ENCODE measurements at regions not wholly inside any gene's neighbourhood (a gene's known extent, or its start where the extent isn't known, plus 50 kb on each side); places are given as distances from the start of the nearest gene placed in this dataset.

GRCh38 chr3:83461411-83461810 lies 1497.4 kb upstream of the CADM2 start:
- Histone ChIP-seq H3K36me3 (no peaks in the 10 kb centered on the region), H3K27ac (no peak overlapping the region), H3K27me3 (replicated peaks; ENCODE audit: insufficient read depth) (no peaks in the 10 kb centered on the region), H3K4me3 (no peak overlapping the region), H3K9me3 (no peaks in the 10 kb centered on the region), H3K4me1 (replicated peaks) (no peaks in the 10 kb centered on the region)
- DNase-seq (ENCODE audit: low spot score), result no peak
- 67% methylated on average over 1 of the region's 1 CpG for WGBS
- intact Hi-C loops (cut with DNase I), result no loop called here
- TF ChIP-seq POLR2AphosphoS5 (IDR thresholded peaks at IDR 0.05) (no peak), CTCF (IDR thresholded peaks at IDR 0.05) (no peak)

- Histone ChIP-seq H3K4me1 (replicated peaks) (no peaks in the 10 kb centered on the region), H3K27ac (no peak overlapping the region), H3K27me3 (replicated peaks; ENCODE audit: insufficient read depth) (no peaks in the 10 kb centered on the region), H3K4me3 (no peak overlapping the region), H3K36me3 (no peaks in the 10 kb centered on the region), H3K9me3 (no peaks in the 10 kb centered on the region)
- TF ChIP-seq POLR2AphosphoS5 (IDR thresholded peaks at IDR 0.05) (no peak), POLR2A (IDR thresholded peaks at IDR 0.05) (no peak), CTCF (IDR thresholded peaks at IDR 0.05) (no peak)
- 94% methylated on average over 13 of the region's 13 CpGs for WGBS
- intact Hi-C loops (cut with DNase I), result no loop called here
- DNase-seq (ENCODE audit: low spot score), result no peak
These were observed 1481.2 kb upstream of the CADM2 start for GRCh38 chr3:83477563-83477962.

- no peaks in the 10 kb centered on the region for H3K4me1 ChIP-seq (replicated peaks)
- 72% methylated on average over 4 of the region's 4 CpGs for WGBS
- TF ChIP-seq CTCF (IDR thresholded peaks at IDR 0.05) (no peak), POLR2AphosphoS5 (IDR thresholded peaks at IDR 0.05) (no peak), POLR2A (IDR thresholded peaks at IDR 0.05) (no peak)
- H3K27ac ChIP-seq, result no peak overlapping the region
- no peaks in the 10 kb centered on the region for H3K9me3 ChIP-seq
- H3K36me3 ChIP-seq, result no peaks in the 10 kb centered on the region
- intact Hi-C loops (cut with DNase I), result no loop called here
- H3K27me3 ChIP-seq (replicated peaks; ENCODE audit: insufficient read depth), result no peaks in the 10 kb centered on the region
- DNase-seq (ENCODE audit: low spot score), result no peak
- H3K4me3 ChIP-seq, result no peak overlapping the region
These were observed 1476.3 kb upstream of the CADM2 start for GRCh38 chr3:83482402-83483070.

- intact Hi-C loops (cut with DNase I), result no loop called here
- H3K27ac ChIP-seq, result no peak overlapping the region
- no peaks in the 10 kb centered on the region for H3K9me3 ChIP-seq
- no peak for DNase-seq (ENCODE audit: low spot score)
- H3K36me3 ChIP-seq, result no peaks in the 10 kb centered on the region
- H3K27me3 ChIP-seq (replicated peaks; ENCODE audit: insufficient read depth), result no peaks in the 10 kb centered on the region
- TF ChIP-seq CTCF (IDR thresholded peaks at IDR 0.05) (no peak), POLR2A (IDR thresholded peaks at IDR 0.05) (no peak), POLR2AphosphoS5 (IDR thresholded peaks at IDR 0.05) (no peak)
- no peak overlapping the region for H3K4me3 ChIP-seq
- H3K4me1 ChIP-seq (replicated peaks), result no peaks in the 10 kb centered on the region
- 41% methylated on average over 1 of the region's 1 CpG for WGBS
These were observed 1462.3 kb upstream of the CADM2 start for GRCh38 chr3:83496462-83496861.

GRCh38 chr3:83498361-83499016 lies 1460.3 kb upstream of the CADM2 start:
- WGBS, result 75% methylated on average over 1 of the region's 1 CpG
- no peaks in the 10 kb centered on the region for H3K9me3 ChIP-seq
- no peak for DNase-seq (ENCODE audit: low spot score)
- H3K4me1 ChIP-seq (replicated peaks), result no peaks in the 10 kb centered on the region
- H3K27ac ChIP-seq, result no peak overlapping the region
- H3K27me3 ChIP-seq (replicated peaks; ENCODE audit: insufficient read depth), result no peaks in the 10 kb centered on the region
- no peak for TF ChIP-seq CTCF (IDR thresholded peaks at IDR 0.05)
- no peak overlapping the region for H3K4me3 ChIP-seq
- no peaks in the 10 kb centered on the region for H3K36me3 ChIP-seq
- intact Hi-C loops (cut with DNase I), result no loop called here

All from prostate gland (tissue), 2 donors.